Caco-2 (cell line): ENCODE measurements at regions not wholly inside any gene's neighbourhood (a gene's known extent, or its start where the extent isn't known, plus 50 kb on each side); places are given as distances from the start of the nearest gene placed in this dataset.

Source experiments
- BruUV-seq: library from RNA; stranded (reverse); fragments of 400-500 nt; replicated peaks from 2 replicates; lab custom pipeline; 2021; lab: Mats Ljungman, UMichigan
- CTCF ChIA-PET: fragments of 300-600 bp; sonication (Branson Sonifier 250); formaldehyde crosslinking; loops from one replicate; lab custom pipeline; 2022; ENCODE audit warnings: antibody characterized with exemption; lab: Charles Lee
- POLR2A ChIA-PET: fragments of 300-600 bp; sonication (Branson Sonifier 250); formaldehyde crosslinking; loops from one replicate; lab custom pipeline; 2022; ENCODE audit warnings: antibody characterized with exemption; lab: Charles Lee
- DNase-seq, 2 experiments: peaks; one replicate each; pipeline versions ENCODE4 v3.0.0 to v3.0.0-alpha.2; 2020 to 2022
- H3K27me3 ChIP-seq: replicated peaks from 2 replicates; pipeline ENCODE4 v1.6.0; 2011; ENCODE audit warnings: low read length; ENCODE audit not compliant: control insufficient read depth, insufficient read depth
- H3K36me3 ChIP-seq: 2 replicates; pipeline ENCODE4 v1.5.1; 2011; ENCODE audit warnings: low read length; ENCODE audit not compliant: control insufficient read depth, insufficient read depth
- H3K4me1 ChIP-seq: fragments of 250-450 bp; sonication (Bioruptor Pico); 2 replicates; pipeline ENCODE4 v1.5.1; 2020; ENCODE audit warnings: mild to moderate bottlenecking
- H3K4me3 ChIP-seq: 2 replicates; pipeline ENCODE4 v1.5.1; 2011; ENCODE audit warnings: low read depth, mild to moderate bottlenecking, control low read depth, low read length
- H3K9me3 ChIP-seq: fragments of 250-450 bp; sonication (Bioruptor Pico); 2 replicates; pipeline ENCODE4 v1.5.1; 2020; ENCODE audit warnings: mild to moderate bottlenecking, moderate library complexity
- H3K27ac Mint-ChIP-seq: one replicate; pipeline ENCODE4 v1.8.0; 2022; ENCODE audit warnings: mixed read lengths; ENCODE audit not compliant: unreplicated experiment
- H3K27me3 Mint-ChIP-seq: one replicate; pipeline ENCODE4 v1.8.0; 2022; ENCODE audit warnings: mixed read lengths; ENCODE audit not compliant: insufficient read depth, unreplicated experiment
- H3K36me3 Mint-ChIP-seq: one replicate; pipeline ENCODE4 v1.8.0; 2022; ENCODE audit warnings: mild to moderate bottlenecking, mixed read lengths; ENCODE audit not compliant: insufficient read depth, unreplicated experiment
- H3K4me1 Mint-ChIP-seq: one replicate; pipeline ENCODE4 v1.8.0; 2022; ENCODE audit warnings: low read depth, mixed read lengths; ENCODE audit not compliant: unreplicated experiment
- H3K4me3 Mint-ChIP-seq: one replicate; pipeline ENCODE4 v1.8.0; 2022; ENCODE audit warnings: mild to moderate bottlenecking, moderate library complexity, mixed read lengths; ENCODE audit not compliant: unreplicated experiment
- H3K9me3 Mint-ChIP-seq: one replicate; pipeline ENCODE4 v1.8.0; 2022; ENCODE audit warnings: mixed read lengths; ENCODE audit not compliant: unreplicated experiment
- CTCF ChIP-seq, 2 experiments: fragments of 200-600 bp in 1 of 2; IDR thresholded peaks; 1 replicate in 1 of 2; 2 replicates in 1 of 2; pipeline versions ENCODE4 v1.5.1 to v1.8.0; 2011 to 2022; ENCODE audit warnings: antibody characterized with exemption in 1 of 2, control low read depth in 1 of 2, inconsistent platforms in 1 of 2, low read depth in 1 of 2, low read length in 1 of 2, mild to moderate bottlenecking in 1 of 2, moderate library complexity in 1 of 2; ENCODE audit not compliant: insufficient read depth in 1 of 2, severe bottlenecking in 1 of 2, unreplicated experiment in 1 of 2
- intact Hi-C: fragments of 100-400 bp; cut with micrococcal nuclease; formaldehyde crosslinking; loops from one replicate; pipeline ENCODE4 v1.10.0; 2022; ENCODE audit not compliant: unreplicated experiment

- Mint-ChIP-seq H3K27ac (peak overlapping the region; percentile 28), H3K27me3 (no peaks in the 10 kb centered on the region), H3K9me3 (peaks cover 15% of the 10 kb centered on the region), H3K4me3 (no peak overlapping the region), H3K36me3 (no peaks in the 10 kb centered on the region), H3K4me1 (no peaks in the 10 kb centered on the region)
- TF ChIP-seq CTCF (IDR thresholded peaks at IDR 0.05; ENCODE audit: insufficient read depth in 1 of 2, low read depth in 1 of 2, low read length in 1 of 2, severe bottlenecking in 1 of 2, unreplicated experiment in 1 of 2), result no peak
- ChIA-PET CTCF (no interaction called here), POLR2A (no interaction called here)
- no peak for DNase-seq
- no TSS peak for BruUV-seq
- Histone ChIP-seq H3K36me3 (no peaks in the 10 kb centered on the region), H3K4me3 (no peak overlapping the region), H3K4me1 (peaks cover 21% of the 10 kb centered on the region), H3K9me3 (no peaks in the 10 kb centered on the region), H3K27me3 (no peaks in the 10 kb centered on the region)
- intact Hi-C loops, result no loop called here
Observed at GRCh38 chr4:138105331-138105730, 136.8 kb downstream of the SLC7A11 start.

- intact Hi-C loops, result loop anchor here (5.0 kb wide), 1 partner anchor 63 kb away; no protein-coding TSS in a partner anchor
- Histone ChIP-seq H3K4me3 (no peak overlapping the region), H3K27me3 (no peaks in the 10 kb centered on the region), H3K36me3 (no peaks in the 10 kb centered on the region), H3K9me3 (no peaks in the 10 kb centered on the region), H3K4me1 (peaks cover 21% of the 10 kb centered on the region)
- no peak overlapping the region for H3K27ac Mint-ChIP-seq
- no peaks in the 10 kb centered on the region for H3K27me3 Mint-ChIP-seq
- H3K4me3 Mint-ChIP-seq, result no peak overlapping the region
- CTCF ChIA-PET, result interaction anchor here (0.6 kb wide), 1 partner anchor 69 kb away, joined by 3 read pairs; no protein-coding TSS in a partner anchor
- peaks cover 15% of the 10 kb centered on the region for H3K9me3 Mint-ChIP-seq
- no peak for DNase-seq
- no peaks in the 10 kb centered on the region for H3K36me3 Mint-ChIP-seq
- POLR2A ChIA-PET, result no interaction called here
- BruUV-seq, result no TSS peak
- no peaks in the 10 kb centered on the region for H3K4me1 Mint-ChIP-seq
- no peak for TF ChIP-seq CTCF (IDR thresholded peaks at IDR 0.05; ENCODE audit: insufficient read depth in 1 of 2, low read depth in 1 of 2, low read length in 1 of 2, severe bottlenecking in 1 of 2, unreplicated experiment in 1 of 2)
Observed at GRCh38 chr4:138104284-138104680, 137.9 kb downstream of the SLC7A11 start.

GRCh38 chr4:138103597-138104283 lies 138.4 kb downstream of the SLC7A11 start:
- BruUV-seq, result no TSS peak
- Mint-ChIP-seq H3K27ac (no peak overlapping the region), H3K27me3 (no peaks in the 10 kb centered on the region), H3K4me3 (no peak overlapping the region), H3K9me3 (peaks cover 15% of the 10 kb centered on the region), H3K36me3 (no peaks in the 10 kb centered on the region), H3K4me1 (no peaks in the 10 kb centered on the region)
- intact Hi-C loops, result loop anchor here (5.0 kb wide), 1 partner anchor 64 kb away; no protein-coding TSS in a partner anchor
- Histone ChIP-seq H3K9me3 (no peaks in the 10 kb centered on the region), H3K4me1 (peaks cover 21% of the 10 kb centered on the region), H3K36me3 (no peaks in the 10 kb centered on the region), H3K4me3 (no peak overlapping the region), H3K27me3 (no peaks in the 10 kb centered on the region)
- ChIA-PET CTCF (interaction anchor here (0.6 kb wide), 1 partner anchor 68 kb away, joined by 3 read pairs; no protein-coding TSS in a partner anchor), POLR2A (no interaction called here)
- DNase-seq, result no peak
- TF ChIP-seq CTCF (IDR thresholded peaks at IDR 0.05; ENCODE audit: insufficient read depth in 1 of 2, low read depth in 1 of 2, low read length in 1 of 2, severe bottlenecking in 1 of 2, unreplicated experiment in 1 of 2), result no peak
